Renal cortex interstitium (tissue), 11 donors: ENCODE measurements at regions not wholly inside any gene's neighbourhood (a gene's known extent, or its start where the extent isn't known, plus 50 kb on each side); places are given as distances from the start of the nearest gene placed in this dataset.
"Not testable (repeated sequence)": the region's sequence is repeated elsewhere in the genome, so short reads cannot be mapped to it uniquely, and the experiment has no call there.

Experiments
- DNase-seq, 11 donors: peaks; one replicate each; pipeline ENCODE4 v3.0.0-alpha.2; 2013; ENCODE audit warnings: low read depth in 9 of 11, low spot score in 4 of 11; ENCODE audit errors: extremely low read depth in 1 of 11

GRCh38 chrX:40878766-40879165, 143.4 kb upstream of the MED14 start:
- DNase-seq, result no peak

GRCh38 chrX:40879172-40879571, 143.8 kb upstream of the MED14 start:
- not testable (repeated sequence) for DNase-seq

GRCh38 chrX:40880712-40881111, 145.4 kb upstream of the MED14 start:
- no peak for DNase-seq

GRCh38 chrX:40883021-40883619, 147.8 kb upstream of the MED14 start:
- no peak for DNase-seq

- no peak for DNase-seq
Measured at GRCh38 chrX:40885989-40886388, 150.6 kb upstream of the MED14 start.

GRCh38 chrX:40887476-40887875, 152.1 kb upstream of the MED14 start:
- no peak for DNase-seq

GRCh38 chrX:40891798-40892197, 156.5 kb upstream of the MED14 start:
- DNase-seq, result no peak

GRCh38 chrX:40893251-40893910, 158.0 kb upstream of the MED14 start:
- DNase-seq, result no peak

GRCh38 chrX:40895246-40895645, 159.9 kb upstream of the MED14 start:
- DNase-seq, result no peak

- DNase-seq, result peak in 3 of 11 donors; percentile 12 to 29 (median 28)
Measured at GRCh38 chrX:40897718-40898270, 162.5 kb upstream of the MED14 start.

- DNase-seq, result not testable (repeated sequence)
Measured at GRCh38 chrX:40904739-40905138, 169.4 kb upstream of the MED14 start.

- DNase-seq, result no peak
Measured at GRCh38 chrX:40908026-40908425, 172.7 kb upstream of the MED14 start.

- no peak for DNase-seq
Measured at GRCh38 chrX:40908857-40909475, 173.6 kb upstream of the MED14 start.

GRCh38 chrX:40912166-40912565, 173.1 kb upstream of the USP9X start:
- DNase-seq, result no peak

- no peak for DNase-seq
Measured at GRCh38 chrX:40912576-40912975, 172.7 kb upstream of the USP9X start.

- DNase-seq, result no peak
Measured at GRCh38 chrX:40920351-40920750, 164.9 kb upstream of the USP9X start.

GRCh38 chrX:40922307-40922706, 162.9 kb upstream of the USP9X start:
- DNase-seq, result no peak

GRCh38 chrX:40926739-40927427, 158.4 kb upstream of the USP9X start:
- not testable (repeated sequence) for DNase-seq

- DNase-seq, result no peak
Measured at GRCh38 chrX:40928076-40928475, 157.2 kb upstream of the USP9X start.

GRCh38 chrX:40931921-40932320, 153.3 kb upstream of the USP9X start:
- DNase-seq, result no peak
